NCI-H2171 (cell line): ENCODE measurements at regions not wholly inside any gene's neighbourhood (a gene's known extent, or its start where the extent isn't known, plus 50 kb on each side); places are given as distances from the start of the nearest gene placed in this dataset.
A peak's percentile ranks its signal among the peaks of the same experiment; 100 is the strongest.

Source experiments
- DNase-seq: peaks from one replicate; lab custom pipeline; 2025; lab: John Stamatoyannopoulos, UW

GRCh38 chr15:31263751-31264558 is 62.7 kb upstream of the KLF13 start:
- peak; percentile 60 for DNase-seq

GRCh38 chr15:31264559-31265089 is 62.0 kb upstream of the KLF13 start:
- DNase-seq, result no peak

- DNase-seq, result no peak
These were observed 61.4 kb upstream of the KLF13 start for GRCh38 chr15:31265090-31265870.

GRCh38 chr15:31265871-31266711 is 60.5 kb upstream of the KLF13 start:
- DNase-seq, result no peak

GRCh38 chr15:31266712-31267111 is 59.9 kb upstream of the KLF13 start:
- no peak for DNase-seq

GRCh38 chr15:31267161-31268107 is 59.2 kb upstream of the KLF13 start:
- DNase-seq, result no peak

- DNase-seq, result no peak
These were observed 58.5 kb upstream of the KLF13 start for GRCh38 chr15:31268108-31268501.

GRCh38 chr15:31268911-31269784 is 57.5 kb upstream of the KLF13 start:
- DNase-seq, result no peak

GRCh38 chr15:31269816-31270575 is 56.6 kb upstream of the KLF13 start:
- no peak for DNase-seq

GRCh38 chr15:31270767-31271166 is 55.9 kb upstream of the KLF13 start:
- DNase-seq, result no peak

- DNase-seq, result no peak
These were observed 55.4 kb upstream of the KLF13 start for GRCh38 chr15:31271224-31271635.

- no peak for DNase-seq
These were observed 54.7 kb upstream of the KLF13 start for GRCh38 chr15:31271711-31272557.

GRCh38 chr15:31272558-31273257 is 53.9 kb upstream of the KLF13 start:
- no peak for DNase-seq

- no peak for DNase-seq
These were observed 53.2 kb upstream of the KLF13 start for GRCh38 chr15:31273258-31273941.

- no peak for DNase-seq
These were observed 51.9 kb upstream of the KLF13 start for GRCh38 chr15:31274496-31275330.
